Neuronal stem cell (in vitro differentiated cells): ENCODE measurements at regions not wholly inside any gene's neighbourhood (a gene's known extent, or its start where the extent isn't known, plus 50 kb on each side); places are given as distances from the start of the nearest gene placed in this dataset.

Experiments
- DNase-seq: peaks from one replicate; pipeline ENCODE4 v3.0.0-alpha.2; 2013; ENCODE audit warnings: low spot score
- H2AFZ ChIP-seq: one replicate; pipeline ENCODE4 v1.6.1; 2013; ENCODE audit warnings: mild to moderate bottlenecking, low read length, inconsistent platforms
- H2AK5ac ChIP-seq: 2 replicates; pipeline ENCODE4 v1.6.1; 2013; ENCODE audit warnings: low read depth, mild to moderate bottlenecking, inconsistent platforms, low read length, moderate library complexity, mixed read lengths
- H2BK120ac ChIP-seq: 2 replicates; pipeline ENCODE4 v1.6.1; 2013; ENCODE audit warnings: low read depth, mild to moderate bottlenecking, inconsistent platforms, low read length, moderate library complexity, mixed read lengths
- H2BK12ac ChIP-seq: one replicate; pipeline ENCODE4 v1.6.1; 2013; ENCODE audit warnings: low read length, inconsistent platforms
- H2BK15ac ChIP-seq: 2 replicates; pipeline ENCODE4 v1.6.1; 2013; ENCODE audit warnings: mild to moderate bottlenecking, low read length, inconsistent platforms, mixed read lengths
- H2BK5ac ChIP-seq: one replicate; pipeline ENCODE4 v1.6.1; 2013; ENCODE audit warnings: inconsistent platforms, mild to moderate bottlenecking, low read length, moderate library complexity
- H3K14ac ChIP-seq: one replicate; pipeline ENCODE4 v1.6.1; 2013; ENCODE audit warnings: low read length, inconsistent platforms
- H3K18ac ChIP-seq: 2 replicates; pipeline ENCODE4 v1.6.1; 2013; ENCODE audit warnings: low read length, inconsistent platforms
- H3K23ac ChIP-seq: 2 replicates; pipeline ENCODE4 v1.6.1; 2013; ENCODE audit warnings: low read depth, mild to moderate bottlenecking, mixed read lengths, low read length, inconsistent platforms; ENCODE audit not compliant: poor library complexity
- H3K27ac ChIP-seq: replicated peaks from 3 replicates; pipeline ENCODE4 v1.5.1; 2013; ENCODE audit warnings: low read length, inconsistent platforms
- H3K27me3 ChIP-seq, 3 experiments: 2 replicates each; pipeline ENCODE4 v1.6.1; 2013; ENCODE audit warnings: low read length in 3 of 3, mild to moderate bottlenecking in 2 of 3, inconsistent platforms in 1 of 3, low read depth in 1 of 3, mixed read lengths in 1 of 3, moderate library complexity in 1 of 3; ENCODE audit not compliant: control insufficient read depth in 3 of 3, insufficient read depth in 3 of 3
- H3K36me3 ChIP-seq, 2 donors: replicated peaks in 1 of 2; 2 replicates each; pipeline ENCODE4 v1.6.1; 2013; ENCODE audit warnings: low read length in 2 of 2; ENCODE audit not compliant: control insufficient read depth in 2 of 2, insufficient read depth in 2 of 2
- H3K4ac ChIP-seq: 2 replicates; pipeline ENCODE4 v1.6.1; 2013; ENCODE audit warnings: inconsistent platforms, mild to moderate bottlenecking, low read length, moderate library complexity
- H3K4me1 ChIP-seq, 2 donors: 1 replicate in 1 of 2; 2 replicates in 1 of 2; pipeline ENCODE4 v1.6.1; 2013; ENCODE audit warnings: low read length in 2 of 2, low read depth in 1 of 2; ENCODE audit not compliant: control insufficient read depth in 2 of 2, insufficient read depth in 1 of 2
- H3K4me2 ChIP-seq: one replicate; pipeline ENCODE4 v1.6.1; 2013; ENCODE audit warnings: mild to moderate bottlenecking, low read length, inconsistent platforms; ENCODE audit not compliant: insufficient read depth, poor library complexity, severe bottlenecking
- H3K4me3 ChIP-seq, 2 donors: 2 replicates each; pipeline ENCODE4 v1.5.1; 2013; ENCODE audit warnings: low read length in 2 of 2, mild to moderate bottlenecking in 2 of 2, inconsistent platforms in 1 of 2, moderate library complexity in 1 of 2
- H3K79me1 ChIP-seq: one replicate; pipeline ENCODE4 v1.6.1; 2013; ENCODE audit warnings: low read depth, mild to moderate bottlenecking, inconsistent platforms, low read length, moderate library complexity
- H3K9ac ChIP-seq: one replicate; pipeline ENCODE4 v1.6.1; 2013; ENCODE audit warnings: mild to moderate bottlenecking, low read depth, low read length, inconsistent platforms; ENCODE audit not compliant: poor library complexity
- H3K9me3 ChIP-seq, 2 donors: replicated peaks in 1 of 2; 2 replicates each; pipeline versions ENCODE3 to v1.6.1; 2013; ENCODE audit warnings: low read length in 2 of 2, mild to moderate bottlenecking in 2 of 2, inconsistent platforms in 1 of 2, low read depth in 1 of 2, mixed read lengths in 1 of 2, moderate library complexity in 1 of 2; ENCODE audit not compliant: control insufficient read depth in 2 of 2, insufficient read depth in 1 of 2
- H4K8ac ChIP-seq: one replicate; pipeline ENCODE4 v1.6.1; 2013; ENCODE audit warnings: low read depth, mild to moderate bottlenecking, inconsistent platforms, low read length, moderate library complexity
- H4K91ac ChIP-seq: one replicate; pipeline ENCODE4 v1.6.1; 2013; ENCODE audit warnings: low read length, low read depth, mild to moderate bottlenecking, inconsistent platforms; ENCODE audit not compliant: poor library complexity
- WGBS, 2 donors: extraction: QIAGEN DNeasy Blood & Tissue Kit; methylation state at CpG; one replicate each; pipeline ENCODE4 v1.1.7; 2013; ENCODE audit warnings: missing lambda C conversion rate in 2 of 2, mixed read lengths in 1 of 2; ENCODE audit not compliant: insufficient read length in 2 of 2, insufficient replicate concordance in 1 of 2; ENCODE audit errors: extremely low coverage in 2 of 2; 5-methylcytosine and 5-hydroxymethylcytosine counted together

DNA sequence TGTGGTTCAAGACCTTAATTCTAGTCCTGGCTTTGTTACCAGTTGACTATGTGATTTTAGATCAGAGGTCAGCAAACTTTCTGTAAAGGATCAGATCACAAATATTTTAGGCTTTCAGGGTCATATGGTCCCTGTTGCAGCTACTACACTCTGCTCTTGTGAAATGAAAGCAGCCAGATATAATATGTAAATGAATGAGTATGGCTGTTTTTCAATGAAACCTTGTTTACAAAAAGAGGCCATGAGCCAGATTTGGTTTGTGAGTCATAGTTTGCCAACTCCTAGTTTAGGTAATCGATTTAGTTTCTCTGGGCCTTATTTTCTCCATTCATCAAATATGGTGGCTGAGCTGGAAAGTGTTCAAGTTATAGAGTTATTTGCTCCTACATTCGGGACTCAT lies 346.7 kb downstream of the NUF2 start:
- Histone ChIP-seq H2AK5ac (no peak overlapping the region), H3K4me3 (no peak overlapping the region), H3K18ac (no peak overlapping the region), H3K27ac (no peak overlapping the region), H3K4me1 (no peaks in the 10 kb centered on the region), H4K8ac (no peak overlapping the region), H3K23ac (no peak overlapping the region), H3K4ac (no peak overlapping the region), H2BK15ac (no peak overlapping the region), H2BK12ac (no peak overlapping the region), H3K9ac (no peak overlapping the region), H2BK5ac (no peak overlapping the region), H3K4me2 (no peak overlapping the region), H3K27me3 (no peaks in the 10 kb centered on the region), H2AFZ (no peak overlapping the region), H3K36me3 (no peaks in the 10 kb centered on the region), H4K91ac (no peak overlapping the region), H3K9me3 (no peaks in the 10 kb centered on the region), H3K79me1 (no peaks in the 10 kb centered on the region), H3K14ac (no peak overlapping the region), H2BK120ac (no peak overlapping the region)
- DNase-seq: no peak
- no CpG with 5 or more reads among the region's 2 CpGs for WGBS, 2 donors

- no peaks in the 10 kb centered on the region for H3K4me1 ChIP-seq
- no peaks in the 10 kb centered on the region for H3K36me3 ChIP-seq
- no peak overlapping the region for H2AK5ac ChIP-seq
- H2AFZ ChIP-seq: no peak overlapping the region
- no peak overlapping the region for H3K4ac ChIP-seq
- H3K27ac ChIP-seq: no peak overlapping the region
- H4K91ac ChIP-seq: no peak overlapping the region
- WGBS, 2 donors: no CpG with 5 or more reads among the region's 4 CpGs
- no peak overlapping the region for H2BK120ac ChIP-seq
- H3K79me1 ChIP-seq: no peaks in the 10 kb centered on the region
- H2BK15ac ChIP-seq: no peak overlapping the region
- DNase-seq: no peak
- H3K9ac ChIP-seq: no peak overlapping the region
- H3K9me3 ChIP-seq: no peaks in the 10 kb centered on the region
- H2BK12ac ChIP-seq: no peak overlapping the region
- H3K14ac ChIP-seq: no peak overlapping the region
- no peak overlapping the region for H3K4me3 ChIP-seq
- no peak overlapping the region for H3K4me2 ChIP-seq
- H3K23ac ChIP-seq: no peak overlapping the region
- no peak overlapping the region for H2BK5ac ChIP-seq
- no peak overlapping the region for H3K18ac ChIP-seq
- no peaks in the 10 kb centered on the region for H3K27me3 ChIP-seq
- no peak overlapping the region for H4K8ac ChIP-seq
Measured at GRCh38 chr1:163670989-163671757, 349.4 kb downstream of the NUF2 start.

- Histone ChIP-seq H3K4me3 (no peak overlapping the region), H2BK5ac (no peak overlapping the region), H3K79me1 (no peaks in the 10 kb centered on the region), H3K36me3 (no peaks in the 10 kb centered on the region), H3K27me3 (no peaks in the 10 kb centered on the region), H2BK12ac (no peak overlapping the region), H3K4me2 (no peak overlapping the region), H3K9ac (no peak overlapping the region), H2BK120ac (no peak overlapping the region), H3K27ac (no peak overlapping the region), H3K4me1 (no peaks in the 10 kb centered on the region), H3K18ac (no peak overlapping the region), H3K14ac (no peak overlapping the region), H4K8ac (no peak overlapping the region), H3K4ac (no peak overlapping the region), H2AFZ (no peak overlapping the region), H2BK15ac (no peak overlapping the region), H3K9me3 (no peaks in the 10 kb centered on the region), H4K91ac (no peak overlapping the region), H2AK5ac (no peak overlapping the region), H3K23ac (no peak overlapping the region)
- WGBS, 2 donors: no CpG with 5 or more reads among the region's 9 CpGs
- no peak for DNase-seq
Measured at GRCh38 chr1:163672976-163673758, 351.4 kb downstream of the NUF2 start.

DNA sequence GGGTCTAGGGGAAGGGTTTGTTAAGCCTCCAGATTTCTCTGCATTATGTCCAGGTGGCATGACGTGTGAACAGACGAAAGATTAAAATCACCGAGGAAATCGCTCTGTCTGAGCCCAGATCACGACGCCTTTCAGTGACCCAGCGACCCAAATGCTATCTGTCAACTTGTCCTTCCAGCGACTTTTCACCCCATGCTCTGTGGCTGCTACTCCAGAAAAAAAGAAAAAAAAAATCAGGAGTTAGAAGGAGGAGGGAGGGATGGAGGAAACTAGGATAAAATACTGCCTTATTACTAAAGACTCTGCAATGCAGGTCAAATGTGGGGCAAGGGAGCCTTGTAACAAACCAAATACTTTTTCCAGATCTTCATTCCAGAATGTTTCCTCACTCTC lies 352.0 kb downstream of the NUF2 start:
- Histone ChIP-seq H2AFZ (no peak overlapping the region), H3K79me1 (no peaks in the 10 kb centered on the region), H3K36me3 (no peaks in the 10 kb centered on the region), H4K8ac (no peak overlapping the region), H3K27me3 (no peaks in the 10 kb centered on the region), H3K9ac (no peak overlapping the region), H3K4ac (no peak overlapping the region), H3K4me3 (no peak overlapping the region), H2AK5ac (no peak overlapping the region), H2BK12ac (no peak overlapping the region), H4K91ac (no peak overlapping the region), H3K27ac (no peak overlapping the region), H3K4me2 (no peak overlapping the region), H3K14ac (no peak overlapping the region), H2BK5ac (no peak overlapping the region), H3K9me3 (no peaks in the 10 kb centered on the region), H2BK15ac (no peak overlapping the region), H3K18ac (no peak overlapping the region), H2BK120ac (no peak overlapping the region), H3K23ac (no peak overlapping the region), H3K4me1 (no peaks in the 10 kb centered on the region)
- no peak for DNase-seq
- WGBS, 2 donors: no CpG with 5 or more reads among the region's 8 CpGs
